GM23338 (cell line): ENCODE measurements at regions not wholly inside any gene's neighbourhood (a gene's known extent, or its start where the extent isn't known, plus 50 kb on each side); places are given as distances from the start of the nearest gene placed in this dataset.

Source experiments
- ATAC-seq: fragments of 200-7000 bp; cut with Tn5 transposase; 3 replicates; pipeline ENCODE4 v1.9.1; 2020
- DNase-seq: peaks from one replicate; pipeline ENCODE4 v3.0.0-alpha.2; 2015; ENCODE audit warnings: low spot score
- H2AFZ ChIP-seq: fragments of 200-600 bp; sonication (generic); 2 replicates; pipeline ENCODE4 v1.8.0; 2016; ENCODE audit warnings: antibody characterized with exemption, mild to moderate bottlenecking, moderate library complexity
- H3F3A ChIP-seq: fragments of 200-600 bp; sonication (generic); replicated peaks from 2 replicates; pipeline ENCODE4 v1.8.0; 2017; ENCODE audit warnings: antibody characterized with exemption, mixed run types, low read depth
- H3K27ac ChIP-seq: fragments of 200-600 bp; sonication (generic); 2 replicates; pipeline ENCODE4 v1.6.1; 2016; ENCODE audit warnings: low read depth
- H3K27me3 ChIP-seq: fragments of 200-600 bp; sonication (generic); 2 replicates; pipeline ENCODE4 v1.8.0; 2016; ENCODE audit warnings: mild to moderate bottlenecking, mixed run types, moderate library complexity; ENCODE audit not compliant: insufficient read depth
- H3K36me3 ChIP-seq: fragments of 200-600 bp; sonication (generic); 2 replicates; pipeline ENCODE4 v1.8.0; 2016; ENCODE audit warnings: mild to moderate bottlenecking; ENCODE audit not compliant: insufficient read depth
- H3K4me1 ChIP-seq: fragments of 200-600 bp; sonication (generic); 2 replicates; pipeline ENCODE4 v1.8.0; 2016; ENCODE audit warnings: mild to moderate bottlenecking, moderate library complexity; ENCODE audit not compliant: insufficient read depth
- H3K4me2 ChIP-seq: fragments of 200-600 bp; sonication (generic); 2 replicates; pipeline ENCODE4 v1.7.1; 2017; ENCODE audit warnings: mixed run types
- H3K4me3 ChIP-seq: fragments of 200-600 bp; sonication (generic); 2 replicates; pipeline ENCODE4 v1.6.1; 2016; ENCODE audit warnings: mixed run types
- H3K79me2 ChIP-seq: fragments of 200-600 bp; sonication (generic); replicated peaks from 2 replicates; pipeline ENCODE4 v1.8.0; 2017; ENCODE audit warnings: mild to moderate bottlenecking; ENCODE audit not compliant: insufficient read depth
- H3K9me2 ChIP-seq: fragments of 200-600 bp; sonication (generic); 2 replicates; pipeline ENCODE4 v1.8.0; 2017; ENCODE audit not compliant: insufficient read depth
- H4K20me1 ChIP-seq: fragments of 200-600 bp; sonication (generic); replicated peaks from 2 replicates; pipeline ENCODE4 v1.8.0; 2017; ENCODE audit warnings: mild to moderate bottlenecking; ENCODE audit not compliant: insufficient read depth
- H3K27ac Mint-ChIP-seq: 2 replicates; pipeline ENCODE4 v1.8.0; 2020; ENCODE audit warnings: inconsistent platforms, mild to moderate bottlenecking, moderate library complexity, mixed read lengths
- H3K27me3 Mint-ChIP-seq: 3 replicates; pipeline ENCODE4 v1.8.0; 2022; ENCODE audit warnings: low read depth, mild to moderate bottlenecking, moderate library complexity, mixed read lengths, inconsistent platforms; ENCODE audit not compliant: insufficient read depth, poor library complexity
- H3K36me3 Mint-ChIP-seq: 3 replicates; pipeline ENCODE4 v1.8.0; 2021; ENCODE audit warnings: low read depth, mild to moderate bottlenecking, inconsistent platforms, moderate library complexity, mixed read lengths
- H3K4me1 Mint-ChIP-seq: 3 replicates; pipeline ENCODE4 v1.8.0; 2020; ENCODE audit warnings: mild to moderate bottlenecking, inconsistent platforms, mixed read lengths
- H3K4me3 Mint-ChIP-seq: 3 replicates; pipeline ENCODE4 v1.8.0; 2021; ENCODE audit warnings: moderate library complexity, mild to moderate bottlenecking, inconsistent platforms, mixed read lengths
- H3K9me3 Mint-ChIP-seq: 3 replicates; pipeline ENCODE4 v1.8.0; 2020; ENCODE audit warnings: moderate library complexity, mild to moderate bottlenecking, inconsistent platforms, mixed read lengths
- CREB1 ChIP-seq: fragments of 250-450 bp; sonication (Bioruptor Pico); IDR thresholded peaks from 2 replicates; pipeline ENCODE4 v1.5.0; 2020; ENCODE audit warnings: low read depth, mild to moderate bottlenecking, moderate library complexity
- CTCF ChIP-seq, 2 experiments: fragments of 200-600 bp in 1 of 2; sonication (generic) in 1 of 2; conservative IDR thresholded peaks; 2 replicates each; pipeline versions ENCODE4 v1.5.1 to v1.6.1; 2016 to 2017; ENCODE audit warnings: antibody characterized with exemption in 2 of 2, low read depth in 2 of 2, mild to moderate bottlenecking in 2 of 2, moderate library complexity in 1 of 2
- EZH2 ChIP-seq: fragments of 200-600 bp; sonication (generic); IDR thresholded peaks from one replicate; pipeline ENCODE4 v1.8.0; 2017; ENCODE audit warnings: antibody characterized with exemption, mild to moderate bottlenecking, low read depth; ENCODE audit not compliant: unreplicated experiment
- EZH2phosphoT487 ChIP-seq: fragments of 200-600 bp; sonication (generic); IDR thresholded peaks from one replicate; pipeline ENCODE4 v1.8.1; 2018; ENCODE audit warnings: antibody characterized with exemption; ENCODE audit not compliant: unreplicated experiment
- JUNB ChIP-seq: IDR thresholded peaks from one replicate; pipeline ENCODE4 v1.6.1; 2016; ENCODE audit warnings: antibody characterized with exemption; ENCODE audit not compliant: unreplicated experiment
- NANOG ChIP-seq: IDR thresholded peaks from 2 replicates; pipeline ENCODE4 v1.6.1; 2016; ENCODE audit warnings: antibody characterized with exemption, borderline replicate concordance
- POLR2AphosphoS5 ChIP-seq: IDR thresholded peaks from 2 replicates; pipeline ENCODE4 v1.6.1; 2016; ENCODE audit warnings: antibody characterized with exemption, low read depth
- REST ChIP-seq: IDR thresholded peaks from one replicate; pipeline ENCODE4 v1.6.1; 2018; ENCODE audit warnings: antibody characterized with exemption; ENCODE audit not compliant: unreplicated experiment
- STAT1 ChIP-seq: IDR thresholded peaks from one replicate; pipeline ENCODE4 v1.6.1; 2016; ENCODE audit warnings: antibody characterized with exemption; ENCODE audit not compliant: unreplicated experiment
- ZNF114 ChIP-seq: fragments of 250-450 bp; sonication (Bioruptor Pico); IDR thresholded peaks from 2 replicates; pipeline ENCODE4 v1.5.0; 2020; ENCODE audit warnings: mild to moderate bottlenecking, moderate library complexity
- ZNF331 ChIP-seq: fragments of 250-450 bp; sonication (Bioruptor Pico); IDR thresholded peaks from 2 replicates; pipeline ENCODE4 v1.5.0; 2020; ENCODE audit warnings: low read depth, mild to moderate bottlenecking, moderate library complexity
- TF ChIP-seq, protein P1 (sequence below): fragments of 250-450 bp; sonication (Bioruptor Pico); IDR thresholded peaks from 2 replicates; pipeline ENCODE4 v1.5.0; 2020; ENCODE audit warnings: mild to moderate bottlenecking, moderate library complexity
- TF ChIP-seq, protein P2 (sequence below): IDR thresholded peaks from 2 replicates; pipeline ENCODE4 v1.6.1; 2016; ENCODE audit warnings: antibody characterized with exemption

DNA sequence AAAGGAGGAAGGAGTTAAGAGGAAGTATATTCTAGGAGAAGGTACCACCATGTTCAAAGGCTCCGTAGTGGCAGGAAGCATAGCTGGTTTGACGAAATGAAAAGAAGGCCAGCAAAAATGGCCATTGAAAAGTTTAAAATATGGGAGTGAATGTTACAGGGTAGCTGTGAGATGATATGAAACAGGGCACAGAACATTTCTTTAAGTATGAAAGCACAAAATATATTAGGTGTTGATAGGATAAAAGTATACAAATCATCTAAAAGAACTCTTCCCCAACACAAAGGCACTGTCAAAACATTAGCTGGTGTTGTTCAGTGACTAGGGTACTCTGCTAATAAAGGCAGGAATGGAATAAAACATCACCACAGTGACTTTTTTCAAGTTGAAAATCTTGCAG, 216.2 kb downstream of the LRRN1 start:
- H3K4me3 ChIP-seq = no peak overlapping the region
- no peaks in the 10 kb centered on the region; the same call in 1 of the 2 replicates for H3K9me2 ChIP-seq
- H3K4me1 Mint-ChIP-seq = peaks cover 3% of the 10 kb centered on the region; the same call in 2 of the 3 replicates
- no peak overlapping the region for H3K4me2 ChIP-seq
- H3K27ac Mint-ChIP-seq = no peak overlapping the region
- ATAC-seq (no peak), DNase-seq (no peak)
- H3K27ac ChIP-seq = no peak overlapping the region
- H2AFZ ChIP-seq = no peak overlapping the region
- peaks cover 2% of the 10 kb centered on the region for H3K27me3 Mint-ChIP-seq
- H3K4me1 ChIP-seq = no peaks in the 10 kb centered on the region; the same call in 1 of the 2 replicates
- H3K36me3 ChIP-seq = no peaks in the 10 kb centered on the region
- H3K27me3 ChIP-seq = no peaks in the 10 kb centered on the region
- peaks cover 84% of the 10 kb centered on the region for H3K9me3 Mint-ChIP-seq
- no peaks in the 10 kb centered on the region for H3F3A ChIP-seq
- TF ChIP-seq, protein P1, sequence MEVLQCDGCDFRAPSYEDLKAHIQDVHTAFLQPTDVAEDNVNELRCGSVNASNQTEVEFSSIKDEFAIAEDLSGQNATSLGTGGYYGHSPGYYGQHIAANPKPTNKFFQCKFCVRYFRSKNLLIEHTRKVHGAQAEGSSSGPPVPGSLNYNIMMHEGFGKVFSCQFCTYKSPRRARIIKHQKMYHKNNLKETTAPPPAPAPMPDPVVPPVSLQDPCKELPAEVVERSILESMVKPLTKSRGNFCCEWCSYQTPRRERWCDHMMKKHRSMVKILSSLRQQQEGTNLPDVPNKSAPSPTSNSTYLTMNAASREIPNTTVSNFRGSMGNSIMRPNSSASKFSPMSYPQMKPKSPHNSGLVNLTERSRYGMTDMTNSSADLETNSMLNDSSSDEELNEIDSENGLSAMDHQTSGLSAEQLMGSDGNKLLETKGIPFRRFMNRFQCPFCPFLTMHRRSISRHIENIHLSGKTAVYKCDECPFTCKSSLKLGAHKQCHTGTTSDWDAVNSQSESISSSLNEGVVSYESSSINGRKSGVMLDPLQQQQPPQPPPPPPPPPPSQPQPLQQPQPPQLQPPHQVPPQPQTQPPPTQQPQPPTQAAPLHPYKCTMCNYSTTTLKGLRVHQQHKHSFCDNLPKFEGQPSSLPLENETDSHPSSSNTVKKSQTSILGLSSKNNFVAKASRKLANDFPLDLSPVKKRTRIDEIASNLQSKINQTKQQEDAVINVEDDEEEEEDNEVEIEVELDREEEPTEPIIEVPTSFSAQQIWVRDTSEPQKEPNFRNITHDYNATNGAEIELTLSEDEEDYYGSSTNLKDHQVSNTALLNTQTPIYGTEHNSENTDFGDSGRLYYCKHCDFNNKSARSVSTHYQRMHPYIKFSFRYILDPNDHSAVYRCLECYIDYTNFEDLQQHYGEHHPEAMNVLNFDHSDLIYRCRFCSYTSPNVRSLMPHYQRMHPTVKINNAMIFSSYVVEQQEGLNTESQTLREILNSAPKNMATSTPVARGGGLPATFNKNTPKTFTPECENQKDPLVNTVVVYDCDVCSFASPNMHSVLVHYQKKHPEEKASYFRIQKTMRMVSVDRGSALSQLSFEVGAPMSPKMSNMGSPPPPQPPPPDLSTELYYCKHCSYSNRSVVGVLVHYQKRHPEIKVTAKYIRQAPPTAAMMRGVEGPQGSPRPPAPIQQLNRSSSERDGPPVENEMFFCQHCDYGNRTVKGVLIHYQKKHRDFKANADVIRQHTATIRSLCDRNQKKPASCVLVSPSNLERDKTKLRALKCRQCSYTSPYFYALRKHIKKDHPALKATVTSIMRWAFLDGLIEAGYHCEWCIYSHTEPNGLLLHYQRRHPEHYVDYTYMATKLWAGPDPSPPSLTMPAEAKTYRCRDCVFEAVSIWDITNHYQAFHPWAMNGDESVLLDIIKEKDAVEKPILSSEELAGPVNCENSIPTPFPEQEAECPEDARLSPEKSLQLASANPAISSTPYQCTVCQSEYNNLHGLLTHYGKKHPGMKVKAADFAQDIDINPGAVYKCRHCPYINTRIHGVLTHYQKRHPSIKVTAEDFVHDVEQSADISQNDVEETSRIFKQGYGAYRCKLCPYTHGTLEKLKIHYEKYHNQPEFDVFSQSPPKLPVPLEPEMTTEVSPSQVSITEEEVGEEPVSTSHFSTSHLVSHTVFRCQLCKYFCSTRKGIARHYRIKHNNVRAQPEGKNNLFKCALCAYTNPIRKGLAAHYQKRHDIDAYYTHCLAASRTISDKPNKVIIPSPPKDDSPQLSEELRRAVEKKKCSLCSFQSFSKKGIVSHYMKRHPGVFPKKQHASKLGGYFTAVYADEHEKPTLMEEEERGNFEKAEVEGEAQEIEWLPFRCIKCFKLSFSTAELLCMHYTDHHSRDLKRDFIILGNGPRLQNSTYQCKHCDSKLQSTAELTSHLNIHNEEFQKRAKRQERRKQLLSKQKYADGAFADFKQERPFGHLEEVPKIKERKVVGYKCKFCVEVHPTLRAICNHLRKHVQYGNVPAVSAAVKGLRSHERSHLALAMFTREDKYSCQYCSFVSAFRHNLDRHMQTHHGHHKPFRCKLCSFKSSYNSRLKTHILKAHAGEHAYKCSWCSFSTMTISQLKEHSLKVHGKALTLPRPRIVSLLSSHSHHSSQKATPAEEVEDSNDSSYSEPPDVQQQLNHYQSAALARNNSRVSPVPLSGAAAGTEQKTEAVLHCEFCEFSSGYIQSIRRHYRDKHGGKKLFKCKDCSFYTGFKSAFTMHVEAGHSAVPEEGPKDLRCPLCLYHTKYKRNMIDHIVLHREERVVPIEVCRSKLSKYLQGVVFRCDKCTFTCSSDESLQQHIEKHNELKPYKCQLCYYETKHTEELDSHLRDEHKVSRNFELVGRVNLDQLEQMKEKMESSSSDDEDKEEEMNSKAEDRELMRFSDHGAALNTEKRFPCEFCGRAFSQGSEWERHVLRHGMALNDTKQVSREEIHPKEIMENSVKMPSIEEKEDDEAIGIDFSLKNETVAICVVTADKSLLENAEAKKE (CRISPR knock-in tag) = no peak
- TF ChIP-seq EZH2 (no peak), STAT1 (no peak), NANOG (no peak), ZNF331 (no peak), ZNF114 (no peak), CREB1 (CRISPR knock-in tag) (no peak), JUNB (no peak), REST (no peak), CTCF (conservative IDR thresholded peaks at IDR 0.05; ENCODE audit: low read depth in 2 of 2) (no peak), EZH2phosphoT487 (no peak), POLR2AphosphoS5 (no peak)
- TF ChIP-seq, protein P2, sequence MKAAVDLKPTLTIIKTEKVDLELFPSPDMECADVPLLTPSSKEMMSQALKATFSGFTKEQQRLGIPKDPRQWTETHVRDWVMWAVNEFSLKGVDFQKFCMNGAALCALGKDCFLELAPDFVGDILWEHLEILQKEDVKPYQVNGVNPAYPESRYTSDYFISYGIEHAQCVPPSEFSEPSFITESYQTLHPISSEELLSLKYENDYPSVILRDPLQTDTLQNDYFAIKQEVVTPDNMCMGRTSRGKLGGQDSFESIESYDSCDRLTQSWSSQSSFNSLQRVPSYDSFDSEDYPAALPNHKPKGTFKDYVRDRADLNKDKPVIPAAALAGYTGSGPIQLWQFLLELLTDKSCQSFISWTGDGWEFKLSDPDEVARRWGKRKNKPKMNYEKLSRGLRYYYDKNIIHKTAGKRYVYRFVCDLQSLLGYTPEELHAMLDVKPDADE = no peak
- no peaks in the 10 kb centered on the region for H3K79me2 ChIP-seq
- H3K36me3 Mint-ChIP-seq = peaks cover 6% of the 10 kb centered on the region; the same call in 2 of the 3 replicates
- no peaks in the 10 kb centered on the region for H4K20me1 ChIP-seq
- H3K4me3 Mint-ChIP-seq = no peak overlapping the region
